H9 (cell line): ENCODE measurements at regions not wholly inside any gene's neighbourhood (a gene's known extent, or its start where the extent isn't known, plus 50 kb on each side); places are given as distances from the start of the nearest gene placed in this dataset.

ENCODE experiments used
- DNase-seq: peaks from one replicate; pipeline ENCODE4 v3.0.0-alpha.2; 2017
- H2AFZ ChIP-seq: one replicate; pipeline ENCODE4 v1.6.1; 2013; ENCODE audit warnings: mild to moderate bottlenecking, low read length, control low read depth, moderate library complexity
- H2AK5ac ChIP-seq: 2 replicates; pipeline ENCODE4 v1.6.1; 2013; ENCODE audit warnings: low read length, control low read depth, mixed read lengths; ENCODE audit not compliant: insufficient read length
- H2BK120ac ChIP-seq: one replicate; pipeline ENCODE4 v1.6.1; 2013; ENCODE audit warnings: low read depth, mild to moderate bottlenecking, low read length, control low read depth, inconsistent platforms; ENCODE audit not compliant: poor library complexity, severe bottlenecking
- H2BK12ac ChIP-seq: 2 replicates; pipeline ENCODE4 v1.6.1; 2013; ENCODE audit warnings: low read length, control low read depth, mixed read lengths, low read depth; ENCODE audit not compliant: insufficient read length
- H2BK15ac ChIP-seq: 2 replicates; pipeline ENCODE4 v1.6.1; 2013; ENCODE audit warnings: low read depth, low read length, control low read depth
- H2BK20ac ChIP-seq: one replicate; pipeline ENCODE4 v1.6.1; 2013; ENCODE audit warnings: low read depth, mild to moderate bottlenecking, low read length, control low read depth, inconsistent platforms; ENCODE audit not compliant: poor library complexity, severe bottlenecking
- H2BK5ac ChIP-seq: 2 replicates; pipeline ENCODE4 v1.6.1; 2013; ENCODE audit warnings: low read length, control low read depth, mixed read lengths; ENCODE audit not compliant: insufficient read length
- H3K14ac ChIP-seq: 2 replicates; pipeline ENCODE4 v1.6.1; 2013; ENCODE audit warnings: low read length, control low read depth; ENCODE audit not compliant: insufficient read depth
- H3K18ac ChIP-seq: 2 replicates; pipeline ENCODE4 v1.6.1; 2013; ENCODE audit warnings: low read depth, mild to moderate bottlenecking, mixed read lengths, low read length, control low read depth; ENCODE audit not compliant: insufficient read length
- H3K23ac ChIP-seq: 2 replicates; pipeline ENCODE4 v1.6.1; 2013; ENCODE audit warnings: low read length, control low read depth, mixed read lengths, low read depth; ENCODE audit not compliant: insufficient read length
- H3K23me2 ChIP-seq: 2 replicates; pipeline ENCODE4 v1.6.1; 2013; ENCODE audit warnings: low read depth, mild to moderate bottlenecking, mixed read lengths, low read length, control low read depth; ENCODE audit not compliant: insufficient read length, poor library complexity, severe bottlenecking
- H3K27ac ChIP-seq: 2 replicates; pipeline ENCODE4 v1.5.1; 2013; ENCODE audit warnings: low read length, control low read depth, mixed read lengths, low read depth; ENCODE audit not compliant: insufficient read length
- H3K27me3 ChIP-seq: 2 replicates; pipeline ENCODE4 v1.6.1; 2013; ENCODE audit warnings: low read length, control low read depth, inconsistent platforms; ENCODE audit not compliant: insufficient read depth
- H3K4ac ChIP-seq: 2 replicates; pipeline ENCODE4 v1.6.1; 2013; ENCODE audit warnings: low read depth, mild to moderate bottlenecking, control low read depth, inconsistent platforms, low read length, moderate library complexity
- H3K4me1 ChIP-seq: 2 replicates; pipeline ENCODE4 v1.6.1; 2013; ENCODE audit warnings: low read length, control low read depth, inconsistent platforms; ENCODE audit not compliant: insufficient read depth
- H3K4me2 ChIP-seq: 2 replicates; pipeline ENCODE4 v1.6.1; 2013; ENCODE audit warnings: low read length, control low read depth, mixed read lengths; ENCODE audit not compliant: insufficient read length, insufficient read depth
- H3K56ac ChIP-seq: 2 replicates; pipeline ENCODE4 v1.6.1; 2013; ENCODE audit warnings: low read depth, mild to moderate bottlenecking, mixed read lengths, low read length, control low read depth; ENCODE audit not compliant: insufficient read length
- H3K79me1 ChIP-seq: 2 replicates; pipeline ENCODE4 v1.6.1; 2013; ENCODE audit warnings: low read depth, mild to moderate bottlenecking, moderate library complexity, low read length, control low read depth, inconsistent platforms; ENCODE audit not compliant: insufficient read depth, poor library complexity, severe bottlenecking
- H3K79me2 ChIP-seq: 2 replicates; pipeline ENCODE4 v1.6.1; 2013; ENCODE audit warnings: low read length, control low read depth, inconsistent platforms; ENCODE audit not compliant: insufficient read depth
- H3K9ac ChIP-seq: 2 replicates; pipeline ENCODE4 v1.6.1; 2013; ENCODE audit warnings: low read length, control low read depth, mixed read lengths; ENCODE audit not compliant: insufficient read length; ENCODE audit errors: extremely low read depth
- H3K9me3 ChIP-seq: one replicate; pipeline ENCODE4 v1.6.1; 2013; ENCODE audit warnings: low read depth, low read length, inconsistent platforms; ENCODE audit not compliant: control insufficient read depth
- H3T11ph ChIP-seq: one replicate; pipeline ENCODE4 v1.6.1; 2013; ENCODE audit warnings: mild to moderate bottlenecking, low read length, control low read depth, inconsistent platforms
- H4K20me1 ChIP-seq: one replicate; pipeline ENCODE4 v1.6.1; 2013; ENCODE audit not compliant: control insufficient read depth, insufficient read length, insufficient read depth
- H4K5ac ChIP-seq: 2 replicates; pipeline ENCODE4 v1.6.1; 2013; ENCODE audit warnings: low read depth, mild to moderate bottlenecking, mixed read lengths, low read length, control low read depth; ENCODE audit not compliant: insufficient read length
- H4K8ac ChIP-seq: replicated peaks from 2 replicates; pipeline ENCODE4 v1.6.1; 2013; ENCODE audit warnings: low read length, control low read depth, mixed read lengths, low read depth; ENCODE audit not compliant: insufficient read length
- H4K91ac ChIP-seq: 2 replicates; pipeline ENCODE4 v1.6.1; 2013; ENCODE audit warnings: low read depth, mild to moderate bottlenecking, moderate library complexity, mixed read lengths, low read length, control low read depth; ENCODE audit not compliant: insufficient read length
- H3K27ac Mint-ChIP-seq, 3 experiments: 2 replicates in 2 of 3; 3 replicates in 1 of 3; pipeline ENCODE4 v1.8.0; 2020 to 2021; ENCODE audit warnings: mixed read lengths in 3 of 3, mild to moderate bottlenecking in 1 of 3, moderate library complexity in 1 of 3
- H3K27me3 Mint-ChIP-seq: 2 replicates; pipeline ENCODE4 v1.8.0; 2021; ENCODE audit warnings: low read depth, mild to moderate bottlenecking, moderate library complexity, mixed read lengths
- H3K36me3 Mint-ChIP-seq, 3 experiments: 2 replicates in 2 of 3; 3 replicates in 1 of 3; pipeline ENCODE4 v1.8.0; 2020 to 2021; ENCODE audit warnings: low read depth in 3 of 3, mixed read lengths in 3 of 3; ENCODE audit not compliant: insufficient read depth in 1 of 3
- H3K4me1 Mint-ChIP-seq, 2 experiments: 2 replicates each; pipeline ENCODE4 v1.8.0; 2020; ENCODE audit warnings: mixed read lengths in 2 of 2
- H3K4me3 Mint-ChIP-seq, 2 experiments: 2 replicates in 1 of 2; 3 replicates in 1 of 2; pipeline ENCODE4 v1.8.0; 2020 to 2021; ENCODE audit warnings: mild to moderate bottlenecking in 2 of 2, mixed read lengths in 2 of 2, moderate library complexity in 1 of 2
- H3K9me3 Mint-ChIP-seq, 2 experiments: 2 replicates in 1 of 2; 3 replicates in 1 of 2; pipeline ENCODE4 v1.8.0; 2020; ENCODE audit warnings: mild to moderate bottlenecking in 2 of 2, mixed read lengths in 2 of 2, moderate library complexity in 1 of 2
- WGBS: extraction: QIAGEN DNeasy Blood & Tissue Kit; methylation state at CpG from one replicate; pipeline ENCODE4 v1.1.7; 2013; ENCODE audit warnings: missing lambda C conversion rate, low lambda C conversion rate, mixed read lengths; ENCODE audit not compliant: insufficient read length; ENCODE audit errors: extremely low coverage; 5-methylcytosine and 5-hydroxymethylcytosine counted together
- TF ChIP-seq, protein P1 (sequence below): fragments of 200-600 bp; sonication (generic); conservative IDR thresholded peaks from 3 replicates; pipeline ENCODE4 v1.8.0; 2021; ENCODE audit warnings: antibody characterized with exemption, mild to moderate bottlenecking

DNA sequence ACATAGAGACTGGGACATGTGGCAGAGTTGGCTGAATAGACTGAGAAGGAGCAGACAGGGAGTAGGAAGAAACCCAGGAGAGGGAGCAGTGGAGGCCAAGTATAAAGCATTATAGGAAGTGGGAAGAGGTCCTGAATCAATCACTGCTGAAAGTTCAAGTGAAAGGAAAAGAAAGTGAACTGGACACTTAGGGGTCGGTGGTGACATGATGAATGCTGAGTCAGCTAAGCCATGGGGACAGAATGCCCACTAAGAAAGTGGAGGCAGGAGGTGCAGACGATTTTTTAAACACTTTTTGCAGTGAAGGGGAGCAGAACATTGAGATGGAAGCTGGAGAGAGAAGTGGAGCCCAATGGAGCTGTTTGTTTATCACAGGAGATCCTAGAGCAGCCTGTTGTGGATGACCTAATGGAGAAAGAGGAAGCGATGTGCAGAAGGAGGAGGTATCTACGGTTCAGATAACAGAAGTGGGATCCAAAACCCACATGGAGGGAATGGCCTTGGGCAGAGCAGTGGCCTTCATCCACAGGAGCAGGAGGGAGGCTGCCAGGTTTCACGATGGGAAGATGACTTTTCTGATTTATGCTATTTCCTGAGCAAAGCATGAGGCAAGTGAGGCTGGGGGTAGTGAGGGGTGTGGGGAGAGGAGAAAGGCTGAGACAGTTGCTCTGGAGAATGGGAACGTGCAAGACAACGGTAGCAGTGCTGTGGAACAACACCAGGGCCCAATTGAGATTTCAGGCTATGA, 208.2 kb downstream of the RPLP1 start:
- H3K4ac ChIP-seq = no peak overlapping the region
- TF ChIP-seq, protein P1, sequence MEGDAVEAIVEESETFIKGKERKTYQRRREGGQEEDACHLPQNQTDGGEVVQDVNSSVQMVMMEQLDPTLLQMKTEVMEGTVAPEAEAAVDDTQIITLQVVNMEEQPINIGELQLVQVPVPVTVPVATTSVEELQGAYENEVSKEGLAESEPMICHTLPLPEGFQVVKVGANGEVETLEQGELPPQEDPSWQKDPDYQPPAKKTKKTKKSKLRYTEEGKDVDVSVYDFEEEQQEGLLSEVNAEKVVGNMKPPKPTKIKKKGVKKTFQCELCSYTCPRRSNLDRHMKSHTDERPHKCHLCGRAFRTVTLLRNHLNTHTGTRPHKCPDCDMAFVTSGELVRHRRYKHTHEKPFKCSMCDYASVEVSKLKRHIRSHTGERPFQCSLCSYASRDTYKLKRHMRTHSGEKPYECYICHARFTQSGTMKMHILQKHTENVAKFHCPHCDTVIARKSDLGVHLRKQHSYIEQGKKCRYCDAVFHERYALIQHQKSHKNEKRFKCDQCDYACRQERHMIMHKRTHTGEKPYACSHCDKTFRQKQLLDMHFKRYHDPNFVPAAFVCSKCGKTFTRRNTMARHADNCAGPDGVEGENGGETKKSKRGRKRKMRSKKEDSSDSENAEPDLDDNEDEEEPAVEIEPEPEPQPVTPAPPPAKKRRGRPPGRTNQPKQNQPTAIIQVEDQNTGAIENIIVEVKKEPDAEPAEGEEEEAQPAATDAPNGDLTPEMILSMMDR = no peak
- H3K27me3 ChIP-seq = no peaks in the 10 kb centered on the region
- no peaks in the 10 kb centered on the region; a peak in 1 of 5 replicates for H3K9me3 Mint-ChIP-seq
- no peak overlapping the region for H4K8ac ChIP-seq
- no peak overlapping the region for H3K23ac ChIP-seq
- no peak for DNase-seq
- no peak overlapping the region for H3K9ac ChIP-seq
- H2AFZ ChIP-seq = no peak overlapping the region
- H3K9me3 ChIP-seq = no peaks in the 10 kb centered on the region
- H3T11ph ChIP-seq = no peak overlapping the region
- no peak overlapping the region for H4K5ac ChIP-seq
- H3K4me1 ChIP-seq = no peaks in the 10 kb centered on the region
- no peak overlapping the region for H3K4me3 Mint-ChIP-seq
- H4K20me1 ChIP-seq = no peaks in the 10 kb centered on the region
- H2AK5ac ChIP-seq = no peak overlapping the region
- H2BK12ac ChIP-seq = no peak overlapping the region
- H3K27ac ChIP-seq = no peak overlapping the region
- no peak overlapping the region for H4K91ac ChIP-seq
- WGBS = no CpG with 5 or more reads among the region's 7 CpGs
- H3K4me1 Mint-ChIP-seq = peaks cover 6 to 8% of the 10 kb centered on the region in 2 experiments; a peak in 3 of 4 replicates
- no peak overlapping the region for H2BK20ac ChIP-seq
- H2BK120ac ChIP-seq = no peak overlapping the region
- H3K56ac ChIP-seq = no peak overlapping the region
- H3K18ac ChIP-seq = no peak overlapping the region
- H3K79me1 ChIP-seq = no peaks in the 10 kb centered on the region
- H3K27me3 Mint-ChIP-seq = peaks cover 5% of the 10 kb centered on the region
- H2BK15ac ChIP-seq = no peak overlapping the region; the same call in 1 of the 2 replicates
- H3K23me2 ChIP-seq = no peaks in the 10 kb centered on the region
- H3K36me3 Mint-ChIP-seq = no peaks in the 10 kb centered on the region
- H3K79me2 ChIP-seq = no peaks in the 10 kb centered on the region
- no peak overlapping the region for H3K27ac Mint-ChIP-seq
- no peak overlapping the region for H3K4me2 ChIP-seq
- no peak overlapping the region for H2BK5ac ChIP-seq
- H3K14ac ChIP-seq = no peak overlapping the region
